ENCODE measurements at regions not wholly inside any gene's neighbourhood (a gene's known extent, or its start where the extent isn't known, plus 50 kb on each side); places are given as distances from the start of the nearest gene placed in this dataset.

GRCh38 chr14:65281991-65282895 lies 130.3 kb upstream of the FUT8 start (continued):
- TF ChIP-seq PBX3 (IDR thresholded peaks at IDR 0.05) (no peak), POLR2AphosphoS5 (IDR thresholded peaks at IDR 0.05; ENCODE audit: low read depth, low read length) (peak; percentile 62), RXRA (IDR thresholded peaks at IDR 0.05; ENCODE audit: borderline replicate concordance, low read depth) (no peak), EP300 (IDR thresholded peaks at IDR 0.05; ENCODE audit: borderline replicate concordance in 1 of 2, low read depth in 1 of 2, low read length in 1 of 2) (no peak), NRF1 (IDR thresholded peaks at IDR 0.05; ENCODE audit: low read depth, low read length) (no peak), TCF12 (IDR thresholded peaks at IDR 0.05) (no peak), CTCF (IDR thresholded peaks at IDR 0.05) (no peak), FOXJ3 (CRISPR knock-in tag; IDR thresholded peaks at IDR 0.05) (no peak), GATA2 (CRISPR knock-in tag; IDR thresholded peaks at IDR 0.05) (no peak), SMC3 (IDR thresholded peaks at IDR 0.05; ENCODE audit: low read depth, low read length) (no peak), JUND (IDR thresholded peaks at IDR 0.05) (0 out of 2 replicates have a peak, but pooled peaks have one; percentile 5), FOXM1 (IDR thresholded peaks at IDR 0.05; ENCODE audit: low read depth) (no peak), TAF1 (IDR thresholded peaks at IDR 0.05; ENCODE audit: borderline replicate concordance, low read depth, low read length) (peak; percentile 22; the same call in 1 of the 2 replicates), MEF2A (IDR thresholded peaks at IDR 0.05; ENCODE audit: borderline replicate concordance, low read depth) (no peak), GABPA (IDR thresholded peaks at IDR 0.05; ENCODE audit: low read depth) (no peak)

- no peak for TF ChIP-seq GABPA (IDR thresholded peaks at IDR 0.05; ENCODE audit: low read depth)
- TF ChIP-seq POLR2AphosphoS5 (IDR thresholded peaks at IDR 0.05; ENCODE audit: low read depth, low read length) = no peak
- TF ChIP-seq TAF1 (IDR thresholded peaks at IDR 0.05; ENCODE audit: borderline replicate concordance, low read depth, low read length) = no peak
- TF ChIP-seq NRF1 (IDR thresholded peaks at IDR 0.05; ENCODE audit: low read depth, low read length) = no peak
- no peak for TF ChIP-seq TCF12 (IDR thresholded peaks at IDR 0.05)
- no peak for TF ChIP-seq NFIC (IDR thresholded peaks at IDR 0.05; ENCODE audit: borderline replicate concordance)
- TF ChIP-seq MXI1 (IDR thresholded peaks at IDR 0.05; ENCODE audit: low read depth, low read length) = no peak
- no peak for TF ChIP-seq JUND (IDR thresholded peaks at IDR 0.05)
- TF ChIP-seq RFX5 (IDR thresholded peaks at IDR 0.05; ENCODE audit: low read length) = no peak
- TF ChIP-seq GATA2 (CRISPR knock-in tag; IDR thresholded peaks at IDR 0.05) = no peak
- TF ChIP-seq FOXM1 (IDR thresholded peaks at IDR 0.05; ENCODE audit: low read depth) = no peak
- POLR2A ChIA-PET = interaction anchor here (1.0 kb wide), 1 partner anchor 114 kb away, joined by 3 read pairs; no protein-coding TSS in a partner anchor
- WGBS (ENCODE audit: low lambda C conversion rate) = 68% methylated on average over 3 of the region's 3 CpGs
- Histone ChIP-seq H3F3A (replicated peaks; ENCODE audit: insufficient read depth) (peaks cover 11% of the 10 kb centered on the region), H3K36me3 (replicated peaks in 1 of 2; ENCODE audit: control insufficient read depth in 1 of 2, insufficient read depth in 2 of 2, low read length in 1 of 2) (no peaks in the 10 kb centered on the region), H3K4me3 (ENCODE audit: low read depth in 2 of 2, low read length in 1 of 2) (no peak overlapping the region), H4K20me1 (ENCODE audit: insufficient read depth) (no peaks in the 10 kb centered on the region), H3K79me2 (ENCODE audit: insufficient read depth) (no peaks in the 10 kb centered on the region), H3K9ac (peak overlapping the region; percentile 14; the same call in 1 of the 2 replicates), H3K4me2 (peak overlapping the region; percentile 19; the same call in 1 of the 2 replicates), H2AFZ (ENCODE audit: low read depth) (peak overlapping the region; percentile 84; the same call in 1 of the 2 replicates), H3K9me3 (no peaks in the 10 kb centered on the region), H3K4me1 (ENCODE audit: control insufficient read depth in 1 of 2, insufficient read depth in 2 of 2, low read depth in 1 of 2, low read length in 1 of 2) (peaks cover 0 to 7% of the 10 kb centered on the region in 2 experiments; a peak in 2 of 4 replicates), H3K27me3 (ENCODE audit: insufficient read depth) (no peaks in the 10 kb centered on the region), H3K27ac (ENCODE audit: low read depth in 2 of 2, low read length in 1 of 2) (peak overlapping the region; percentile 55 to 61; a peak in 3 of 4 replicates), H3K9me2 (no peaks in the 10 kb centered on the region)
- DNase-seq = no peak
- CTCF ChIA-PET = no interaction called here
Observed at GRCh38 chr14:65282896-65283253, 129.7 kb upstream of the FUT8 start.

All from SK-N-SH (cell line).